ENCODE measurements at regions not wholly inside any gene's neighbourhood (a gene's known extent, or its start where the extent isn't known, plus 50 kb on each side); places are given as distances from the start of the nearest gene placed in this dataset.

DNA sequence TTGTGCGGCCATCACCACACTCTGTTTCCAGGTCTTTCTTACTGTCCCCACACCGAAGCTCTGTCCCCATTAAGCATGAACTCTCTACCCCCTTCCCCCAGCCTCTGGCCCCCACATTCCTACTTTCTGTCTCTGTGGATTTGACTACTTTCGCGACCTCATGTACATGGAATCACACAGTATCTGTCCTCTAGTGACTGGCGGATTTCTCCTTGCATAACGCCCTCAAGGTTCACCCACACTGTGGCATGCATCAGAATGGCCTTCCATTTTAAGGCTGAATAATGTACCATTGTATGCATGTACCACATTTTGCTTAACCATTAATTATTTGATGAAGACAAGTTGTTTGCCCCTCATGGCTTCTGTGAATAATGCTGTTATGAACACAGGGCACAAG lies 467.6 kb upstream of the HS6ST1 start:
- TF ChIP-seq, protein P1, sequence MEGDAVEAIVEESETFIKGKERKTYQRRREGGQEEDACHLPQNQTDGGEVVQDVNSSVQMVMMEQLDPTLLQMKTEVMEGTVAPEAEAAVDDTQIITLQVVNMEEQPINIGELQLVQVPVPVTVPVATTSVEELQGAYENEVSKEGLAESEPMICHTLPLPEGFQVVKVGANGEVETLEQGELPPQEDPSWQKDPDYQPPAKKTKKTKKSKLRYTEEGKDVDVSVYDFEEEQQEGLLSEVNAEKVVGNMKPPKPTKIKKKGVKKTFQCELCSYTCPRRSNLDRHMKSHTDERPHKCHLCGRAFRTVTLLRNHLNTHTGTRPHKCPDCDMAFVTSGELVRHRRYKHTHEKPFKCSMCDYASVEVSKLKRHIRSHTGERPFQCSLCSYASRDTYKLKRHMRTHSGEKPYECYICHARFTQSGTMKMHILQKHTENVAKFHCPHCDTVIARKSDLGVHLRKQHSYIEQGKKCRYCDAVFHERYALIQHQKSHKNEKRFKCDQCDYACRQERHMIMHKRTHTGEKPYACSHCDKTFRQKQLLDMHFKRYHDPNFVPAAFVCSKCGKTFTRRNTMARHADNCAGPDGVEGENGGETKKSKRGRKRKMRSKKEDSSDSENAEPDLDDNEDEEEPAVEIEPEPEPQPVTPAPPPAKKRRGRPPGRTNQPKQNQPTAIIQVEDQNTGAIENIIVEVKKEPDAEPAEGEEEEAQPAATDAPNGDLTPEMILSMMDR (IDR thresholded peaks at IDR 0.05; ENCODE audit: low read length) = no peak
- TF ChIP-seq EZH2 (optimal IDR thresholded peaks at IDR 0.05; ENCODE audit: low read depth, low read length) = no peak
- no peak for TF ChIP-seq EZH2phosphoT487 (IDR thresholded peaks at IDR 0.05; ENCODE audit: low read length)
